Testis (tissue), 2 donors: ENCODE measurements at regions not wholly inside any gene's neighbourhood (a gene's known extent, or its start where the extent isn't known, plus 50 kb on each side); places are given as distances from the start of the nearest gene placed in this dataset.

Experiments
- CTCF ChIP-seq, 3 experiments: fragments of 450-650 bp in 2 of 3; fragments of 200-600 bp in 1 of 3; sonication (generic) in 1 of 3; IDR thresholded peaks; one replicate each; pipeline ENCODE4 v1.5.1; 2016 to 2019; ENCODE audit warnings: antibody characterized with exemption in 3 of 3, mild to moderate bottlenecking in 2 of 3, moderate library complexity in 1 of 3
- POLR2A ChIP-seq: fragments of 450-650 bp; IDR thresholded peaks from one replicate; pipeline ENCODE4 v1.6.1; 2017; ENCODE audit warnings: antibody characterized with exemption, mild to moderate bottlenecking, moderate library complexity

GRCh38 chr2:15725782-15726112, 134.1 kb downstream of the DDX1 start:
- no peak for TF ChIP-seq POLR2A
- TF ChIP-seq CTCF (IDR thresholded peaks at IDR 0.05): no peak
